ENCODE measurements at regions not wholly inside any gene's neighbourhood (a gene's known extent, or its start where the extent isn't known, plus 50 kb on each side); places are given as distances from the start of the nearest gene placed in this dataset.
"Not testable (repeated sequence)": the region's sequence is repeated elsewhere in the genome, so short reads cannot be mapped to it uniquely, and the experiment has no call there.

- DNase-seq = not testable (repeated sequence)
Measured at GRCh38 chr21:9026729-9027416, 1494.5 kb upstream of the TPTE start.

- DNase-seq = not testable (repeated sequence)
Measured at GRCh38 chr21:9027417-9027800, 1494.0 kb upstream of the TPTE start.

DNA sequence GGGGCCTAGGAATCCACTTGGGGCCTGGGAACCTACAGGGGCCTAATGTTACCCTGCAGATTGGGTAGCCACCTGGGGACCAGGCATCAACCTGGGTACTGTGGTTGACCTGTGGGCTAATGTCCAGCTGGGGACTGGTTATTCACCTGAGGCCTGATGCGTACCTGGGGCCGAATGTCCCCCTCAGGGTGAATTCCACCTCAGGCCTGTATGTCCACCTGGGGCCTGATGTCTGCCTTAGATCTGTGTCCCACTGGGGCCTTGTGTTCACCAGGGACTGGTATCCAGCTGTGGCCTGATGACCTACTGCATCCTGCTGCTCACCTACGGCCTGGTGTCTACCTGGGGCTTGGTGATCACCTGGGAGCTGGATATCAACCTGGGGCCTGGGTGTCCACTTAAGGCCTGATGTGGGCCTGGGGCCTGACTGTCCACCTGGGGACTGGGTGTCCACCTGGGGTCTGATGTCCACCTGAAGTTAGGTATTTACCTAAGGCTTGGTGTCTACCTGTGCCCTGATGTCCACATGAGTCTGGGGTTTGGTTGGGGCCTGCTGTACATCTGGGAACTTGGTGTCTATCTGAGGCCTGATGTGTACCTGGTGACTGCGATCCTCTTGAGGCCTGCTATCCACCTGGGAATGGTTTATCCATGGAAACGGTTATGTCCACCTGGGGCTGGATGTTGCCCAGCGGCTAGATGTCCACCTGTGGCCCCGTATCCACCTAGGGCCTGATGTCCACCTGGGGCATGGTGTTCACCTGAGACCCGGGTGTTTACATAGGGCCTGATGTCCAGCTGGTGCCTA, 1492.6 kb upstream of the TPTE start:
- not testable (repeated sequence) for DNase-seq

- not testable (repeated sequence) for DNase-seq
Measured at GRCh38 chr21:9030141-9030665, 1491.2 kb upstream of the TPTE start.

DNA sequence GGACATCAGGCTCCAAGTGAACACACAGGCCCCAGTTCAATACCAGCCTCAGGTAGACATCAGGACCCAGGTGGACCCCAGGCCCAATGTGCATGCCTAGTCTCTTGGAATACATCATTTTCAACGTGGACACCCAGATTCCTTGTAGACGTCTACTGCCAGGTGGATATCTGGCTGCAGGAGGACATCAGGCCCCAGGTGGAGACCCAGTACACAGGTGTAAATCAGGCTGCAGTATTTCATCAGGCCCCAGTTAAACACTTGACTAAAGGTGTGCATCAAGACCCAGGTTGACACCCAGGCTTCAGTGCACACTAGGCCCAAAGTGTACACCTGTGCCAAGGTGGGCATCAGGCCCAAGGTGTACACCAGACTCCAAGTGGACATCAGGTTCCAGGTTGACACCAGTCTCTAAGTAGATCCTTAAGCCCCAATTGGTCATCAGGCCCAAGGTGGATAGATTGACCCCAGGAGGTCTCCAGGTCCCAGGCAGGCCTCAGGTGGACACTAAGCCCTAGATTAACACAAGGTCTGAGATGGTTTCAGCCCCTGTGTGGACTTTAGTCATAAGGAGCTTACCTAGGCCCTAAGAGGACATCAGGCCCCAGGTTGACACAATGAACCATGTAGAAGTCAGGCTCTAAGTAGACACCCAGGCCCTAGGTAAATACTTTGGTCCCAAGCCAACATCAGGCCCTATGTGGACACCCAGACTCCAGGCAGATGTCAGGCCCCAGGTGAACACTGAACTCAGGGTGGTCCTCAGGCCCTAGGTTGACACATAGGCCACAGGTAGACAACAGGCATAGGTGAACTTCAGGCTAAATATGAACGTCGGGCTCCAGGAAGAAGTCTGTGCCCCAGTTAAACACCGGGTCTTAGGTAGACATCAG, 1489.7 kb upstream of the TPTE start:
- not testable (repeated sequence) for DNase-seq

GRCh38 chr21:9032547-9032946, 1488.8 kb upstream of the TPTE start:
- not testable (repeated sequence) for DNase-seq

DNA sequence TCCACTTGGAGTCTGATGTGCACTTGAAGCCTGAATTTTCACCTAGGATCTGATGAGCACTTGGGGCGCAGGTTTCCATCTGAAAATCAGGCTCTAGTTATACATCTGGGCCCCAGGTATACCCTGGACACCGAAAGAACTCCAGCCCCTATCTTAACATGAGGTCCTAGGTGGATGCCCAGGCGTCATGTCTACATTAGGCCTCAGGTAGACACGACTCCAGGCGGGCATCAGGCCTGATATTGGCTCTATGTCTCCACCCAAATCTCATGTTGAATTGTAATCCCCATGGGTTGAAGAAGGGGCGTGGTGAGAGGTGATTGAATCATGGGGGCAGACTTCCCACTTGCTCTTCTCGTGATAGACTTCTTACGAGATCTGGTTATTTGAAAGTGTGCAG, 1488.1 kb upstream of the TPTE start:
- not testable (repeated sequence) for DNase-seq

DNA sequence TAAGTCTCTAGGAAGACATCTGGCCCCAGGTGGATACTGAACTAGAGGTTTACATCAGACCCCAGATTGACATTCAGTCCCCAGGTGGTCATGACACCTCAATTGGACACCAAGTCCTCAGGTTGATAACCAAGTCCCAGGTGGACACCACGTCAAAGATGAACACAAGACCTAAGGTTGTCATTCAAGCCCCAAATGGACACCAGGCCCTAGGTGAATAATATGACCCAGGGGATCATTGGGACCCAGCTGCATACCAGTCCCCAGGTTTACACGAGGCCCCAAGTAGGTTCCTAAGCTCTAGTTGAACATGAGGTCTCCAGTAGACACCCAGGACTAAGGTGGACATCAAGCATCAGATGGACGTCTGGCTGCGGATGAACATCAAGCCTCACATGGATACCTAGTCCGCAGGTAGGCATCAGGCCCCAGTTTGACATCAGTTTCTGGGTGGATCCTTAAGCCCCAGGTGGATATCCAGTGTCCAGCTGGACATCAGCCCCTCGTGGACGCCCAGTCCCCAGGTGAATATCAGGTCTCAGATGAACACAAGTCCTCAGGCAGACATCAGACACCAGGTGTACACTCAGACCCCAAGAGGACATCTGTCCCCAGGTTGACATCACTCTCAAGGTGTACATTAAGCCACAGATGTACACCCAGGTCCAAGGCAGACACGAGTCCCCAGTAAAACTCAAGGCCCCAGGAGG, 1486.7 kb upstream of the TPTE start:
- DNase-seq = not testable (repeated sequence)

- DNase-seq = not testable (repeated sequence)
Measured at GRCh38 chr21:9035225-9035624, 1486.2 kb upstream of the TPTE start.

DNA sequence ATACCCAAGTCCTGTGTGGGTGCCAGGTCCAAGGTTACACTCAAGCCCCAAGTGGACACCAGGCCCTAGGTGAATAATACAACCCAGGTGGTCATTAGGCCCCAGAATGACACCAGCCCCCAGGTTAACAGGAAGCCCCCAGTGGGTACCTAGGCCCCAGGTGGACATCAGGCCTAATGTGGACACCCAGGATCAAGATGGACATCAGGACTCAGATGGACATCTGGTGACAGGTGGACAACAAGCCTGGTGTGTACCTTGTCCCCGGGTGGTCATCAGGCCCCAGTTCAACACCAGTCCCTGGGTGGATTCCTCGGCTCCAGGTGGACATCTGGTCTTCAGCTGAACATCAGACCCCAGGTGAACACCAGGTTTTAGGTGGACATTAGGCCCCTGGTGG, 1485.4 kb upstream of the TPTE start:
- not testable (repeated sequence) for DNase-seq

DNA sequence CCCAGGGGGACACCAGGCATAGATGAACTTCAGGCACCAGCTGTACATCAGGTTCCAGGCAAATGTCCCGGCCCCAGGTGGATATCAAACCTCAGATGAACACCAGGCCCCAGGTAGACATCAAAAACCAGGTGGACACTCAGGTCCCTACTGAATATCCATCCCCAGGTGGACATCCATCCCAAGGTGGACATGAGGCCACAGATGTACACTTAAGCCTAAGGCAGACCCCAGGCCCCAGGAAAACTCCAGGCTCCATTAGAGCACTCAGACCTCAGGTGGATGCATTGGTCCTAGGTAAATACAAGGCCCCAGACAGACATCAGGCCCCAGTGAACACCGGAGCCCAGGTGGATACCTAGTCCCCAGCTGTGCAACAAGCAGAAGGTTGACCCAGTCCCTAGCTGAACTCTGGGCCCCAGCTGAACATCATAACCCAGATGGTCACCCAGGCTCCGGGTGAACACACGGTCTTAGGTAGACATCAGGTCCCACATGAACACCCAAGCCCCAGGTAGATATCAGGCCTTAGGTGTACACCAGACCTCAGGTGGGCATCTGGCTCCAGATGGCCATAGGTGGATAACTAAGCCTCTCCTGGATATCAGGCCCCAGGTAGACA, 1484.3 kb upstream of the TPTE start:
- not testable (repeated sequence) for DNase-seq

DNA sequence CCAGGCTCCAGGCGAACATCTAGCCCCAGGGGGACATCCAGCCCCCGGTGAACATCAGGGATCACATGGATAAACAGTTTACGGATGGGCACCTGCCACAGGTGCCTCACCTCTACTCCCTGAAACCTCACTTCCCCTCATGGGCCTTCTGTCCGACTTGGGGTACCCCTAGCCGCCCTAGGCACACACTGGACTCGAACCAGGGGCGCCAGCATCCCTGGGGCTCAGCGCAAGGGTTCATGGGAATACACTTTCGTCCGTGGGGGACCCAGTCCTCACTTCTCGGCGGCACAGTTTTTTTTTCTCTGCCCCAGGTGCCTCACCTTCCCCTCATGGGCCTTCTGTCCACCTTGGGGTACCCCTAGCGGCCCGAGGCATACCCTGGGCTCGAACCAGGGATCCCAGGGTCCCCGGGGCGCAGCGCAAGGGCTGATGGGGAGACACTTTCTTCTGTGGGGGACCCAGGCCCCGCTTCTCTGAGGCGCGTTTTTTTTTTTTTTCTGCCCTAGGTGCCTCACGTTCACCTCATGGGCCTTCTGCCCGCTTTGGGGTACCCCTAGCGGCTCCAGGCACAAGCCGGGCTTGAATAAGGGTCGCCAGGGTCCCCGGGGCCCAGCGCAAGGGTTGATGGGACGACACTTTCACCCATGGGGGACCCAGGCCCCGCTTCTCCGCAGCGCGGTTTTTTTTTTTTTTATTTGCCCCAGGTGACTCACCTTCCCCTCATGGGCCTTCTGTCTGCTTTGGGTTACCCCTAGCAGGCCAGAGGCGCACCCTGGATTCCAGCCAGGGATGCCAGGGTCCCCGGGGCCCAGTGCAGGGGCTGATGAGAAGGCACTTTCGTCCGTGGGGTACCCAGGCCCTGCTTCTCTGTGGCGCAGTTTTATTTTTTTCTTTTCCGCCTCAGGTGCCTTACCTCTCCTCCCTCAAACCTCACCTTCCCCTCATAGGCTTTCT, 1483.5 kb upstream of the TPTE start:
- not testable (repeated sequence) for DNase-seq

- DNase-seq = not testable (repeated sequence)
Measured at GRCh38 chr21:9039520-9040365, 1481.6 kb upstream of the TPTE start.

DNA sequence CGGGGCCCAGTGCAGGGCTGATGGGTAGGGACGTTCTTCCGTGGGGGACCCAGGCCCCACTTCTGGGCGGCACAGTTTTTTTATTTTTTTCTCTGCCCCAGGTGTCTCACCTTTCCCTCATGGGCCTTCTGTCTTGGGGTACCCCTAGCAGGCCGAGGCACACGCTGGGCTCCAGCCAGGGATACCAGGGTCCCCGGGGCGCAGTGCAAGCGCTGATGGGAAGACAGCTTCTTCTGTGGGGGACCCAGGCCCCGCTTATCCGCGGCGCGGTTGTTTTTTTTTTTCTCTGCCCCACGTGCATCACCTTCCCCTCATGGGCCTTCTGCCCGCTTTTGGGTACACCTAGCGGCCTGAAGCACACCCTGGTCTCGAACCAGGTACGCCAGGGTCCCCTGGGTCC, 1481.0 kb upstream of the TPTE start:
- DNase-seq = not testable (repeated sequence)

GRCh38 chr21:9041175-9041948, 1480.0 kb upstream of the TPTE start:
- not testable (repeated sequence) for DNase-seq

GRCh38 chr21:9043089-9043488, 1478.3 kb upstream of the TPTE start:
- not testable (repeated sequence) for DNase-seq

DNA sequence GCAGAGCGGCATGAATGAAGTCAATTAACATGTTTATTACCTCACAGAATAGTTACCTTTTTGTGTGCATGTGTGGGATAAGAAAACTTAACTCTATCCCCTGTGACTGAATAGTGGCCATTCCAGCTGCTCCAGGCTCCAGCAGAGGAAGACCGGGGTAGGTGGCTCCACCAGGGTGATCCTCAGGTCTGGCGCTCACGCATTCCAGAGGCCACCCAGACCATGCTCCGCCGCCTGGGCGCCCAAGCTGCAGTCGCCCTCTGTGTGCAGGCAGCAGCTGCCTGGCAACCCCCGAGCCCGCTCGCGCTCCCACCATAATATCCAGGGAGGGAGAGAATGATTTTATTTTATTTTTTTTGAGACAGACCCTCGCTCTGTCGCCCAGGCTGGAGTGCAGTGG, 1474.5 kb upstream of the TPTE start:
- not testable (repeated sequence) for DNase-seq

DNA sequence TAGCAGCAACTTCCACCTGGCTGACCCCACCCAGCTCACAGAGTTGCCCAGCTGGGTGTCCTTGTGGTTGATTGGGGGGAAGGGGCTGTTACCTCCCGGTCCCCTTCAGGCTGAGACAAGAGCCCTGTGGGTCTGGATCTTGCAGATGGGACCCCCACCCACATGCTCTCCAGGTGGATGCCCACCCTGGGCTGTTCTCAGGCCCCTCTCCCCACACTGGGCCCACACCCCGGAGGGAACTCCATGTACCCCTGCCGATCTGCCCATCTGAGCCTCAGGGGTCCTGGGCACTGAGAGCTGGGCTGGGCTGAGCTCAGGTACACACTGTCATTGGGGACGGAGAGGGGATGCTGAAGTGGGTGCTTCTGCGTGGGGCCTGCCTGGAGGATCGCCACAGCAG, 1453.9 kb upstream of the TPTE start:
- not testable (repeated sequence) for DNase-seq

DNA sequence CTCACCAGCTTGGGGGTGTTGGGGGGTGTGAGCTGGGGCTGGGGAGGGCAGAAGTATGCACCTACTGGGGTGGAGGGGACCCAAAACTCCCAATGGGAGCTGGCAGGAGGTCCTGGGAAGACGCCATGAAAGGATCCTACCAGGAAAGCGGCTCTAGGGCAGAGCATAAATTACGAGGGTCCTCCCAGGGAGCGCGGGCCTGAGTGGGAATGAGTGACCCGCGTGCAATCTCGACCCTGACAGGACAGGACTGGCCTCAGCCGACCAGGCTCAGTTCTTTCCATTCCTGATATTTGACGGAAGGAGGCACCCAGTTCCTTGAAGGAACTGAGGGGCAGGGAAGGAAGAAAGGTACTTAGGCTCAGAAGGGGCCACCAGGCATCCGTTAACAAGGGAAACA, 1452.8 kb upstream of the TPTE start:
- not testable (repeated sequence) for DNase-seq
